C4-2B (cell line): ENCODE measurements at regions not wholly inside any gene's neighbourhood (a gene's known extent, or its start where the extent isn't known, plus 50 kb on each side); places are given as distances from the start of the nearest gene placed in this dataset.

ENCODE experiments used
- ZFX ChIP-seq: fragments of 450-650 bp; IDR thresholded peaks from 2 replicates; pipeline ENCODE4 v1.6.1; 2017
- TF ChIP-seq, protein P1 (sequence below): fragments of 450-650 bp; conservative IDR thresholded peaks from 2 replicates; pipeline ENCODE4 v1.5.1; 2017; ENCODE audit warnings: mild to moderate bottlenecking

DNA sequence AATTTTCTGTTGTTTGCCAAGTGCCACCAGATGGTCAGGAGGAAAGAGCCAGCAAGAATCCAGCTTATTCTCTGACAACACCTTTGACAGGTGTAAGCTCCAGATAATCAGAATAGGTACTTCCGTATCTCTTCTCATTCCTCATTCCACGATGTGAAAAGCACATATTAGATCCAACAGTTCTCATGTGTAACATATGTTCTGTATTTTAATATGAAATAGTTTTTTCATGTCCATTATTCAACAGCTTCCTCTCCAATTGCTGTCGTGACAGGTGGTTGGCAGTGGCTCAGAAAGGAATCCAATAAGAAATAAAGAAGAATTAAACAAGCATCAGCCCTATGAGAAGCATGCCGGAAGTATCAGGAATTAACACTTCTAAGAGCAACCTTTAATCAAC lies 1624.7 kb downstream of the MRPL39 start:
- TF ChIP-seq, protein P1, sequence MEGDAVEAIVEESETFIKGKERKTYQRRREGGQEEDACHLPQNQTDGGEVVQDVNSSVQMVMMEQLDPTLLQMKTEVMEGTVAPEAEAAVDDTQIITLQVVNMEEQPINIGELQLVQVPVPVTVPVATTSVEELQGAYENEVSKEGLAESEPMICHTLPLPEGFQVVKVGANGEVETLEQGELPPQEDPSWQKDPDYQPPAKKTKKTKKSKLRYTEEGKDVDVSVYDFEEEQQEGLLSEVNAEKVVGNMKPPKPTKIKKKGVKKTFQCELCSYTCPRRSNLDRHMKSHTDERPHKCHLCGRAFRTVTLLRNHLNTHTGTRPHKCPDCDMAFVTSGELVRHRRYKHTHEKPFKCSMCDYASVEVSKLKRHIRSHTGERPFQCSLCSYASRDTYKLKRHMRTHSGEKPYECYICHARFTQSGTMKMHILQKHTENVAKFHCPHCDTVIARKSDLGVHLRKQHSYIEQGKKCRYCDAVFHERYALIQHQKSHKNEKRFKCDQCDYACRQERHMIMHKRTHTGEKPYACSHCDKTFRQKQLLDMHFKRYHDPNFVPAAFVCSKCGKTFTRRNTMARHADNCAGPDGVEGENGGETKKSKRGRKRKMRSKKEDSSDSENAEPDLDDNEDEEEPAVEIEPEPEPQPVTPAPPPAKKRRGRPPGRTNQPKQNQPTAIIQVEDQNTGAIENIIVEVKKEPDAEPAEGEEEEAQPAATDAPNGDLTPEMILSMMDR: no peak
- no peak for TF ChIP-seq ZFX
